GM12872 (cell line): ENCODE measurements at regions not wholly inside any gene's neighbourhood (a gene's known extent, or its start where the extent isn't known, plus 50 kb on each side); places are given as distances from the start of the nearest gene placed in this dataset.

ENCODE experiments used
- CTCF ChIP-seq: IDR thresholded peaks from 3 replicates; pipeline ENCODE4 v1.5.1; 2011; ENCODE audit warnings: low read depth, mild to moderate bottlenecking, low read length, moderate library complexity; ENCODE audit not compliant: insufficient read depth

GRCh38 chr9:109966643-109967368 is 186.8 kb downstream of the PALM2AKAP2 start:
- no peak for TF ChIP-seq CTCF

GRCh38 chr9:109967651-109968642 is 187.9 kb downstream of the PALM2AKAP2 start:
- TF ChIP-seq CTCF, result no peak

DNA sequence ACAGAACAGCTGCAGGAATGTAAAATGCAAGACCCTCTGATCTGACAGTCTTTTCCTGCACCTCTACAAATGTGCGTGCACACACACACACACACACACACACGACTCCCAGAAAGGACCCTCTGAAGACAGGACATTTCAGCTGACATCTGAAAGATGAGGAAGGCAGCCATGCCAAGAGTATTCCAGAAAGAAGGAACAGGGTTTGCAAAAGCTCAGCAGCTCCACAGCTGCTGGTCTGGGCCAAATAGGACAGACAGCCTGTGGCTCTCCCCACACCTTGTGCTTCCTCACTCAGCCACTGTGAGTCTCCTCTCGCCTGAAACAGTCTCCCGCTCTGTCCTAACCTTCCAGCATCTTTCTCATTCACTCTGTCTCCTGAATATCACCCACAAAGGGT is 189.0 kb downstream of the PALM2AKAP2 start:
- peak; percentile 67 for TF ChIP-seq CTCF

- no peak for TF ChIP-seq CTCF
These were observed 189.7 kb downstream of the PALM2AKAP2 start for GRCh38 chr9:109969573-109970237.

GRCh38 chr9:109971226-109971625 is 191.2 kb downstream of the PALM2AKAP2 start:
- no peak for TF ChIP-seq CTCF

DNA sequence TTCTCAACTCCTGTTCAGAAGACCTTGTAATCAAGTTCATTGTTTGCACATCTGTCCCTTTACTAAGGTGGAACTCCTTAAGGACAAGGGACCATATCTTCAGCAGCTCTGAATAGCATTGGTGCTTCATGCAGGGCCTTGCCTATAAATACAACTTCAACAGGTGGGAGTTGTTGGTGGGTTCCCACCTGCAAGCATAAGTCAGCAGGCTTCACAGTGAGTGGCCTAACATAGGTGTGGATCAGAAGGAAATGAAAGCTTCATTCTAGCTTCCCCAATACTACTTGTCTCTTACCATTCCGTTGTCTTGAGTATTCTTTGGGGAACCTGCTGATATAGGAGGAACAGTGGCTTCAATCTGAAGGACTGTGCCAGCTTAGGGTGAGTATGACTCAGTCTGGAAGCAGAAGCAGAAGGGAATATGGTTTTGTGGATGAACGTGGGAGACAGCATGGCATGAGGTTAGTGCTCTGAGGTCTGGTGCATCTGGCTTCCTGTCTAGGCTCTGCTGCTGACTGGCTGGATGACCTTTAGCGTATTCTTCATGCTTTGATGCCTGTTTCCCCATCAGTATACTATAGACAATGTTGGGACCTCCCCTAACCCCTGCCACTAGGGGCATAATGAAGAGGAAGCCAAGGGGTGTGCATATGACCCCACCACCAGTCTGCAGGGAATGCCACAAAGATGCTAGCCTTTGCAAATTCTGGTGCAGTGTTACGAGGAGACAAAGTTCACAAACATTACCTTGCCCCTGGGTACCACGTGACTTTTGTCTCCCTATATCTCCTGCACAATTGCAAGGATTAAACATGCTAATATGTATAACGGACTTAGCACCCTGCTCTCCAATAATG is 192.3 kb downstream of the PALM2AKAP2 start:
- TF ChIP-seq CTCF, result peak; percentile 77
